ENCODE measurements at regions not wholly inside any gene's neighbourhood (a gene's known extent, or its start where the extent isn't known, plus 50 kb on each side); places are given as distances from the start of the nearest gene placed in this dataset.
"Not testable (repeated sequence)": the region's sequence is repeated elsewhere in the genome, so short reads cannot be mapped to it uniquely, and the experiment has no call there.

- DNase-seq = no peak
Observed at GRCh38 chr4:148730082-148730640, 287.9 kb upstream of the NR3C2 start.

- no peak for DNase-seq
Observed at GRCh38 chr4:148717988-148718387, 275.8 kb upstream of the NR3C2 start.

- no peak for DNase-seq
Observed at GRCh38 chr4:148716431-148717052, 274.3 kb upstream of the NR3C2 start.

GRCh38 chr4:148704291-148704690 is 262.1 kb upstream of the NR3C2 start:
- DNase-seq = no peak

- no peak for DNase-seq
Observed at GRCh38 chr4:148694702-148695101, 252.5 kb upstream of the NR3C2 start.

GRCh38 chr4:148693913-148694649 is 251.9 kb upstream of the NR3C2 start:
- DNase-seq = no peak

GRCh38 chr4:148692242-148692641 is 250.0 kb upstream of the NR3C2 start:
- DNase-seq = no peak

- DNase-seq = no peak
Observed at GRCh38 chr4:148686449-148686848, 244.2 kb upstream of the NR3C2 start.

- no peak for DNase-seq
Observed at GRCh38 chr4:148684638-148685037, 242.4 kb upstream of the NR3C2 start.

- DNase-seq = no peak
Observed at GRCh38 chr4:148680884-148681283, 238.7 kb upstream of the NR3C2 start.

- DNase-seq = no peak
Observed at GRCh38 chr4:148676344-148676743, 234.1 kb upstream of the NR3C2 start.

- DNase-seq = no peak
Observed at GRCh38 chr4:148674876-148675275, 232.7 kb upstream of the NR3C2 start.

GRCh38 chr4:148664636-148665035 is 222.4 kb upstream of the NR3C2 start:
- DNase-seq = no peak

GRCh38 chr4:148654131-148654530 is 211.9 kb upstream of the NR3C2 start:
- no peak for DNase-seq

GRCh38 chr4:148653681-148654080 is 211.5 kb upstream of the NR3C2 start:
- no peak for DNase-seq

GRCh38 chr4:148651991-148652390 is 209.8 kb upstream of the NR3C2 start:
- no peak for DNase-seq

- DNase-seq = no peak
Observed at GRCh38 chr4:148649652-148650331, 207.6 kb upstream of the NR3C2 start.

GRCh38 chr4:148643851-148644250 is 201.6 kb upstream of the NR3C2 start:
- no peak for DNase-seq

GRCh38 chr4:148642907-148643306 is 200.7 kb upstream of the NR3C2 start:
- DNase-seq = no peak

GRCh38 chr4:148638079-148638478 is 195.9 kb upstream of the NR3C2 start:
- DNase-seq = not testable (repeated sequence)

- not testable (repeated sequence) for DNase-seq
Observed at GRCh38 chr4:148637453-148637852, 195.2 kb upstream of the NR3C2 start.

GRCh38 chr4:148634476-148634875 is 192.3 kb upstream of the NR3C2 start:
- no peak for DNase-seq

GRCh38 chr4:148633720-148634119 is 191.5 kb upstream of the NR3C2 start:
- no peak for DNase-seq

- DNase-seq = no peak
Observed at GRCh38 chr4:148632476-148632875, 190.3 kb upstream of the NR3C2 start.
